Bronchial epithelial cell (primary cell): ENCODE measurements at regions not wholly inside any gene's neighbourhood (a gene's known extent, or its start where the extent isn't known, plus 50 kb on each side); places are given as distances from the start of the nearest gene placed in this dataset.

Experiments
- DNase-seq: peaks from one replicate; pipeline ENCODE4 v3.0.0-alpha.2; 2010; ENCODE audit warnings: low read depth
- FAIRE-seq: peaks from 2 replicates; lab custom pipeline; 2011; peaks lifted over from hg19 to GRCh38; lab: Jason Lieb, UNC
- H3K27me3 ChIP-seq: 2 replicates; pipeline ENCODE4 v1.5.1; 2011; ENCODE audit warnings: low read length; ENCODE audit not compliant: control insufficient read depth, insufficient read depth
- H3K36me3 ChIP-seq: 2 replicates; pipeline ENCODE4 v1.5.1; 2011; ENCODE audit warnings: low read length; ENCODE audit not compliant: control insufficient read depth, insufficient read depth
- H3K4me3 ChIP-seq: 2 replicates; pipeline ENCODE4 v1.5.1; 2011; ENCODE audit warnings: mild to moderate bottlenecking, low read depth, low read length, control low read depth
- CTCF ChIP-seq: IDR thresholded peaks from 2 replicates; pipeline ENCODE4 v1.5.1; 2011; ENCODE audit warnings: mild to moderate bottlenecking, moderate library complexity, low read length, control low read depth, inconsistent platforms; ENCODE audit not compliant: insufficient read depth, severe bottlenecking

GRCh38 chr1:29838738-29839320, 602.5 kb downstream of the PTPRU start:
- H3K27me3 ChIP-seq, result no peaks in the 10 kb centered on the region
- no peak for FAIRE-seq
- H3K36me3 ChIP-seq, result no peaks in the 10 kb centered on the region
- no peak for TF ChIP-seq CTCF
- H3K4me3 ChIP-seq, result no peak overlapping the region
- DNase-seq, result no peak

GRCh38 chr1:29836651-29837646, 600.6 kb downstream of the PTPRU start:
- FAIRE-seq, result no peak
- DNase-seq, result no peak
- Histone ChIP-seq H3K27me3 (no peaks in the 10 kb centered on the region), H3K36me3 (no peaks in the 10 kb centered on the region), H3K4me3 (no peak overlapping the region)
- TF ChIP-seq CTCF, result no peak

GRCh38 chr1:29835874-29836273, 599.6 kb downstream of the PTPRU start:
- DNase-seq (no peak), FAIRE-seq (no peak)
- no peak for TF ChIP-seq CTCF
- no peak overlapping the region for H3K4me3 ChIP-seq
- no peaks in the 10 kb centered on the region for H3K36me3 ChIP-seq
- no peaks in the 10 kb centered on the region for H3K27me3 ChIP-seq

GRCh38 chr1:29835406-29835805, 599.1 kb downstream of the PTPRU start:
- FAIRE-seq (no peak), DNase-seq (no peak)
- Histone ChIP-seq H3K36me3 (no peaks in the 10 kb centered on the region), H3K4me3 (no peak overlapping the region), H3K27me3 (no peaks in the 10 kb centered on the region)
- TF ChIP-seq CTCF, result no peak

- Histone ChIP-seq H3K36me3 (no peaks in the 10 kb centered on the region), H3K27me3 (no peaks in the 10 kb centered on the region), H3K4me3 (no peak overlapping the region)
- FAIRE-seq (no peak), DNase-seq (no peak)
- no peak for TF ChIP-seq CTCF
Observed at GRCh38 chr1:29833581-29833980, 597.3 kb downstream of the PTPRU start.
